ENCODE measurements at regions not wholly inside any gene's neighbourhood (a gene's known extent, or its start where the extent isn't known, plus 50 kb on each side); places are given as distances from the start of the nearest gene placed in this dataset.

DNA sequence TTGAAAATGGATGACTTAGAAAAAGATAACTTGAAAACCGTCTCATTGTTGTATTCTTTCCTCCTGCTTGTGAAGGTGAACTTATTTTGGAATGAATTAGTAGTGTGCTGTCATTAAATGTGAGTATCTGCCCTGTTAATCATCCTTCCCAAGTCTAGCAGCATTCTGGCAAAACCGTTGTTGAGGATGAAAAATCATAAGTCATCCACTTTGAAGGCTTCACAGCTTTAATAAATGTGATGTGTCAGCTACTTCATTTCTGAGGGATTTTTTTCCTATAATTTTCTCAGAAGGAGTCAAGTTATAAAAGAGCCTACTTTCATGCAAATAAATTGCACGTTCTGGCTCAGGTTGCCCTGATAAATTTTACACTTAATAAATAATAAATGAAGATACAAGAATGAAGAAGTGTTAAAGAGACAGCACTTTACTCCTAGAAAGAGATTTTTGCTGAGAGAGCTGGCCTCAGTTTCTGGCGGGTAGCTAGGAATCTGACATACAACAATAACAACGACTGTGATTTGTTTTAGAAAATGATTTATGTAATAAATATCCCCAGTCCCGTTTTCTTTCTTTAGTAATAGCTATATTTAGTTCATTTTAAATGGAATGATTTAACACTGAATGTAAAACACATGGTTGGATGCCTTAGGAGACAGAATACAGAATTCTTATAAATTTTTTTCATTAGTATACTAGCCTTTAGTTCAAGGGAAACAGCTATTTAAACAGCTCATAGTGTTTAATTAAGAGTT lies 516.5 kb upstream of the KLF6 start:
- TF ChIP-seq POLR2AphosphoS5 (IDR thresholded peaks at IDR 0.05; ENCODE audit: low read depth, low read length) = no peak
- TF ChIP-seq POLR2A (IDR thresholded peaks at IDR 0.05; ENCODE audit: low read depth, low read length) = no peak
